HG03097 (cell line): ENCODE measurements at regions not wholly inside any gene's neighbourhood (a gene's known extent, or its start where the extent isn't known, plus 50 kb on each side); places are given as distances from the start of the nearest gene placed in this dataset.

Source experiments
- ATAC-seq: cut with Tn5 transposase; IDR thresholded peaks from one replicate; pipeline ENCODE4 v1.9.1; 2021; ENCODE audit not compliant: unreplicated experiment, low FRiP score

DNA sequence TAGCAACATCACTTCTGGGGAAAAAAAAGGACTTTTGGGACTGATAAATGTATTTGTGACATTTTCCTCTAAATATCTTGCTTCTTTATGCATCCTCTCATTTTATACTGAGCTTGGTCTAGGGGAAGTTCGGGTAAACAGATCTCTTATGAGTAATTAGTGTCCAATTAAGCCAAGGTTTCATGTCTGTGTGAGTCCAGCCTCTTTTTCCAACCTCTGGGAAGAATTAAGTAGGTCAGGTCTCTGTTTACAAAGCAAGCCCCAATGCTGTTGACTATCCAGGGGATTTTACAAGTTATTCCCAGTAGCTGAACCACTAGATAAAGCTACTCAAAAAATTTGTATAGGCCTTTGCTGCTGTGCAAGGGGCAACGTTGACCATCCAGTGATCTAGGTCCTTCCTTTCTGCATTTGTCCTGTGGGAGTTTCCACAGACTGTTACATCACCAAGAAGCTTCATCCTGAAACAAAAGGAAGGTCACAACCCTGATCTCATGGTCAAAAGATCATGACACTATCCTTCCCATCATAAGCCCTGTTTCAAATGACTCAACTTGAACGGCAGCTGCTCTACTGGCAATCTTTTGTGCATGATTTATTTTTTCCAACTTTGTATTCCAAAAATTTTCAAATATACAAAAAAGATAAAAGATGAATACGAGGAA is 74.3 kb downstream of the ETS2 start:
- no peak for ATAC-seq

DNA sequence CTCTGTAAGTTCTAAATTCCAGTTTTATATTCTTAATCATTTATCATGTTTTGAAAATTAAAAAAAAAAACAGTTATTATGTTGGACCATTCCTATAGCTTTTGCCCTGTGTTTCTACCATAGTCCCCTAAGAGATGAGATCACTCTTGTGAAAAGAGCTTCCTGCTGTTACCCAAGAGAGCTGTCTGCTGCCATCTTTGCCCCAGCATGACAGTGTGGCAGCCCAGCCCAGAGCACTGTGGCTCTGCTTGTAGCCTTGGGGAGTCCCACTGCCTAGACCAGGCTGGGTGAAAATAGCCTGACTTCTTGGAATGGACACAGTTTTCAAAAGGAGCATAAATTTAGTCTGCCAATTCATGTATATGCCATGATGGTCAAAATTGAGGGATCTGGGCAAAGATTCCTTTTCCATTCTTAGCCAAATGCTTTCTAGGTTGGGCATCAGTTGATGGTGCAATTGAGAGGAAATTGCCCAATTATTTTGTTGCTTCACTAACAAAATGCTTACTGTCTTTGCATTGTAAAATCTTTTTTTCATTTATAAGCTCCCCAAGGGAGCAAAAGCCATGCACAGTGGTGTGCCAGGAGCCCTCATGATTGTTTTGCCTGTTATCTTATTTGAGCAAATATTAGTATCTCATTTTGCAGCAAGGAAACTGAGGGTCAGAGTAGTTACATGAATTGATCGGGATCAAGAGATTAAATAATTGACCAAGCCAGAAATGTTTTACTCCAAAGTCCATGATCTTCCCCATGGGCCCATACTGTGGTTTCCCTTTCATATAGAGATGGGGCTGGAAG is 72.8 kb downstream of the ETS2 start:
- no peak for ATAC-seq

DNA sequence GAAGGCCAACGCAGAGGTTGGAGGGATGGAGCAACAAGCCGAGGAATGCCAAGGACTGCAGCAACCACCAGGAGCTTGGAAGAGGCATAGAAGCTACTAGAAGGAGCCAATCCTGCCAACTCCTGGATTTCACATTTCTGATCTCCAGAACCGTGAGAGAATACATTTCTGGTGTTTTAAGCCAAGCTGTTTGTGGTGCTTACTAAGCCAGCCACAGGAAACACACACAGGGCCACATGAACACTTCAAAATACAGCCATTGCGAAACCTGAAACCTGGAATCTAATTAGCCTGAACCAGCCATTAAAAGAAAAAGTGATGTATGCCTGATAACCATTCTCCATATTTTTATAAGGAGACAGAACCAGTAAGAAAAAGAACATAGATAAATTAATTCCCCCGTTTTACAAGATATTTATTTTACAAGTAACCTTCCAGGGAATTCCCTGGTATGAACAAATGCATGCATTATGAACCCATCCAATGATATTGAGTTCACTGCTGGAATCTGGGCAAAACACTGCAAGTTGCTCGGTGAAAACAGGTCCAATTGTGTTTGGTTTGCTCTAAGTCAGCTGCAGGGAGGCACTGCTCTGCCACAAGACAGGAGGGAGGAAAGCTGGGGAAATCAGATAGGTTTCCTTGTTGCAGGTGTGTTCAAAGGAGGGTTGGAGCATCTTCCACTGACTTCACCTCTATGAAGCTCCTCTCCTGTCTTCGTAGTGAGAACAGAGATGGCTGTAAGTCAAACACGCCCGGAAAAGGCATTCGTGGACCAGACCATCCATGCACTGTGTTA is 70.2 kb downstream of the ETS2 start:
- ATAC-seq, result no peak
